NCI-H774 (cell line): ENCODE measurements at regions not wholly inside any gene's neighbourhood (a gene's known extent, or its start where the extent isn't known, plus 50 kb on each side); places are given as distances from the start of the nearest gene placed in this dataset.
"Not testable (repeated sequence)": the region's sequence is repeated elsewhere in the genome, so short reads cannot be mapped to it uniquely, and the experiment has no call there.

Experiments
- DNase-seq: peaks from one replicate; lab custom pipeline; 2025; lab: John Stamatoyannopoulos, UW

- no peak for DNase-seq
These were observed 181.5 kb upstream of the GNAI1 start for GRCh38 chr7:79953130-79953529.

- no peak for DNase-seq
These were observed 182.2 kb upstream of the GNAI1 start for GRCh38 chr7:79952399-79952798.

- no peak for DNase-seq
These were observed 183.2 kb upstream of the GNAI1 start for GRCh38 chr7:79951415-79951814.

GRCh38 chr7:79949778-79950177 lies 184.9 kb upstream of the GNAI1 start:
- DNase-seq: peak; percentile 16

- DNase-seq: no peak
These were observed 198.2 kb upstream of the GNAI1 start for GRCh38 chr7:79936281-79936983.

- no peak for DNase-seq
These were observed 199.9 kb upstream of the GNAI1 start for GRCh38 chr7:79934727-79935126.

- DNase-seq: no peak
These were observed 201.5 kb upstream of the GNAI1 start for GRCh38 chr7:79933144-79933543.

GRCh38 chr7:79930604-79931003 lies 204.0 kb upstream of the GNAI1 start:
- DNase-seq: no peak

- no peak for DNase-seq
These were observed 207.5 kb upstream of the GNAI1 start for GRCh38 chr7:79927116-79927515.

- DNase-seq: no peak
These were observed 210.7 kb upstream of the GNAI1 start for GRCh38 chr7:79923953-79924352.

GRCh38 chr7:79922894-79923293 lies 211.7 kb upstream of the GNAI1 start:
- no peak for DNase-seq

GRCh38 chr7:79921976-79922375 lies 212.7 kb upstream of the GNAI1 start:
- DNase-seq: no peak

GRCh38 chr7:79918632-79919031 lies 216.0 kb upstream of the GNAI1 start:
- not testable (repeated sequence) for DNase-seq

- DNase-seq: not testable (repeated sequence)
These were observed 219.3 kb upstream of the GNAI1 start for GRCh38 chr7:79915346-79915745.

- DNase-seq: no peak
These were observed 222.4 kb upstream of the GNAI1 start for GRCh38 chr7:79912213-79912633.

GRCh38 chr7:79911420-79911819 lies 223.2 kb upstream of the GNAI1 start:
- DNase-seq: no peak

GRCh38 chr7:79909176-79909575 lies 225.5 kb upstream of the GNAI1 start:
- DNase-seq: no peak

- DNase-seq: no peak
These were observed 237.5 kb upstream of the GNAI1 start for GRCh38 chr7:79897166-79897565.

- no peak for DNase-seq
These were observed 240.6 kb upstream of the GNAI1 start for GRCh38 chr7:79893991-79894390.

GRCh38 chr7:79882922-79883321 lies 251.7 kb upstream of the GNAI1 start:
- no peak for DNase-seq

GRCh38 chr7:79880312-79880711 lies 254.3 kb upstream of the GNAI1 start:
- DNase-seq: peak; percentile 71

- DNase-seq: no peak
These were observed 256.7 kb upstream of the GNAI1 start for GRCh38 chr7:79877874-79878465.

- DNase-seq: no peak
These were observed 257.8 kb upstream of the GNAI1 start for GRCh38 chr7:79876848-79877252.

GRCh38 chr7:79874797-79875196 lies 259.8 kb upstream of the GNAI1 start:
- no peak for DNase-seq
